ENCODE measurements at regions not wholly inside any gene's neighbourhood (a gene's known extent, or its start where the extent isn't known, plus 50 kb on each side); places are given as distances from the start of the nearest gene placed in this dataset.
"Not testable (repeated sequence)": the region's sequence is repeated elsewhere in the genome, so short reads cannot be mapped to it uniquely, and the experiment has no call there.

DNA sequence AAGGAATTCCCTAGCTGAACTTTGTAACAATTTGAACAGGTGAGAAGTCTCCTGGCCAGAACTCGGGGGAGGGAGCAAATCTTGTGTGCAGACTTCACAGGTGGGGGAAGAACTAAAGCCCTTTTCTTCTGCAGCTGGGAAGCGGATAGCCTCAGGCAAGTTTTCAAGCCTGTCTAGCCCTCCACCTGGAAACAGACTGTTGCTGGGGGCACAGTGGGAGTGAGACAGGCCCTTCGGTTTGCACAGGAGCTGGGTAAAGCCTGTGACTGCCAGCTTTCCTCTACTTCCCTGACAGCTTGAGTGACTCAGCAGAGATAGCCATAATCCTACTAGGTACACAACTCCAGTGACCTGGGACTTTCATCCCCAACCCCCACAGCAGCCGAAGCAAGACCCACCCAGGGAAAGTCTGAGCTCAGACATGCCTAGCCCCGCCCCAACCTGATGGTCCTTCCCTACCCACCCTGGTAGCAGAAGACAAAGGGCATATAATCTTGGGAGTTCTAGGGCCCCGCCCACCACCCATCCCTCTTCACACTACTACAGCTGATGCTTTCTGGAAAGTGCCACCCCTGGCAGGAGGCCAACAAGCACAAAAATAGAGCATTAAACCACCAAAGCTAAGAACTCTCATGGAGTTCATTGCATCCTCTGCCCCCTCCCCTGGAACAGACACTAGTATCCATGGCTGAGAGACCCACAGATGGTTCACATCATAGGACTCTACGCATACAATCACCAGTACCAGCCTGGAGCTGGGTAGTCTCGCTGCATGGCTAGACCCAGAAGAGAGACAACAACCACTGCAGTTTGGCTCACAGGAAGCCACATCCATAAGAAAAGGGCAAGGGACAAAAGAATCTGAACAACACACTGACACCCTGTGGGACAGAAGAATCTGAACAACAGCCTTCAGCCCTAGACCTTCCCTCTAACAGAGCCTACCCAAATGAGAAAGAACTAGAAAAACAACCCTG is 479.0 kb downstream of the RAP2B start:
- Mint-ChIP-seq H3K36me3 (ENCODE audit: low read depth) (no peaks in the 10 kb centered on the region), H3K27ac (no peak overlapping the region), H3K4me1 (ENCODE audit: low read depth) (no peaks in the 10 kb centered on the region), H3K27me3 (ENCODE audit: insufficient read depth) (peaks cover 1% of the 10 kb centered on the region), H3K9me3 (peaks cover 8% of the 10 kb centered on the region), H3K4me3 (no peak overlapping the region)
- TF ChIP-seq, protein P1, sequence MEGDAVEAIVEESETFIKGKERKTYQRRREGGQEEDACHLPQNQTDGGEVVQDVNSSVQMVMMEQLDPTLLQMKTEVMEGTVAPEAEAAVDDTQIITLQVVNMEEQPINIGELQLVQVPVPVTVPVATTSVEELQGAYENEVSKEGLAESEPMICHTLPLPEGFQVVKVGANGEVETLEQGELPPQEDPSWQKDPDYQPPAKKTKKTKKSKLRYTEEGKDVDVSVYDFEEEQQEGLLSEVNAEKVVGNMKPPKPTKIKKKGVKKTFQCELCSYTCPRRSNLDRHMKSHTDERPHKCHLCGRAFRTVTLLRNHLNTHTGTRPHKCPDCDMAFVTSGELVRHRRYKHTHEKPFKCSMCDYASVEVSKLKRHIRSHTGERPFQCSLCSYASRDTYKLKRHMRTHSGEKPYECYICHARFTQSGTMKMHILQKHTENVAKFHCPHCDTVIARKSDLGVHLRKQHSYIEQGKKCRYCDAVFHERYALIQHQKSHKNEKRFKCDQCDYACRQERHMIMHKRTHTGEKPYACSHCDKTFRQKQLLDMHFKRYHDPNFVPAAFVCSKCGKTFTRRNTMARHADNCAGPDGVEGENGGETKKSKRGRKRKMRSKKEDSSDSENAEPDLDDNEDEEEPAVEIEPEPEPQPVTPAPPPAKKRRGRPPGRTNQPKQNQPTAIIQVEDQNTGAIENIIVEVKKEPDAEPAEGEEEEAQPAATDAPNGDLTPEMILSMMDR (IDR thresholded peaks at IDR 0.05) = no peak
- DNase-seq = no peak

DNA sequence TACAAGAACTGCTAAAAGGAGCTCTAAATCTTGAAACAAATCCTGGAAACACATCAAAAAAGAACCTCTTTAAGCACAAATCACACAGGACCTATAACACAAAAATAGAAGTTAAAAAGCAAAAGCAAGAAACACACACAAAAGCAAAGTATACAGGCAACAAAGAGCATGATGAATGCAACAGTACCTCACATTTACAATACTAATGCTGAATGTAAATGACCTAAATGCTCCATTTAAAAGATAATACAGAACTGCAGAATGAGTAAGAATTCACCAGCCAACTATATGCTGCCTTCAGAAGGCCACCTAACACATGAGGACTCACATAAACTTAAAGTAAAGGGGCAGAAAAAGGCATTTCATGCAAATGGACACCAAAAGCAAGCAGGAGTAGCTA is 478.6 kb upstream of the ARHGEF26 start:
- DNase-seq; H3K4me3 Mint-ChIP-seq; H3K27ac Mint-ChIP-seq; H3K4me1 Mint-ChIP-seq (ENCODE audit: low read depth); H3K27me3 Mint-ChIP-seq (ENCODE audit: insufficient read depth); H3K9me3 Mint-ChIP-seq; H3K36me3 Mint-ChIP-seq (ENCODE audit: low read depth): not testable (repeated sequence)

DNA sequence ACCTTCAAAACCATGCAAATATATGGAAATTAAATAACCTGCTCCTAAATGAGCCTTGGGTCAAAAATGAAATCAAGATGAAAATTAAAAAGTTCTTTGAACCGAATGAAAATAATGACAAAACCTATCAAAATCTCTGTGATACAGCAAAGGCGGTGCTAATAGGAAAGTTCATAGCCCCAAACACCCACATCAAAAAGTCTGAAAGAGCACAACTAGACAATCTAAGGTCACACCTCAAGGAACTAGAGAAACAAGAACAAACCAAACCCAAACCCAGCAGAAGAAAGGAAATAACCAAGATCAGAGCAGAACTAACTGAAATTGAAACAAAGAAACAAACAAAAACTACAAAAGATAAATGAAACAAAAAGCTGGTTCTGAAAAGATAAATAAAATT is 477.7 kb upstream of the ARHGEF26 start:
- not testable (repeated sequence) for H3K4me3 Mint-ChIP-seq, H3K9me3 Mint-ChIP-seq

DNA sequence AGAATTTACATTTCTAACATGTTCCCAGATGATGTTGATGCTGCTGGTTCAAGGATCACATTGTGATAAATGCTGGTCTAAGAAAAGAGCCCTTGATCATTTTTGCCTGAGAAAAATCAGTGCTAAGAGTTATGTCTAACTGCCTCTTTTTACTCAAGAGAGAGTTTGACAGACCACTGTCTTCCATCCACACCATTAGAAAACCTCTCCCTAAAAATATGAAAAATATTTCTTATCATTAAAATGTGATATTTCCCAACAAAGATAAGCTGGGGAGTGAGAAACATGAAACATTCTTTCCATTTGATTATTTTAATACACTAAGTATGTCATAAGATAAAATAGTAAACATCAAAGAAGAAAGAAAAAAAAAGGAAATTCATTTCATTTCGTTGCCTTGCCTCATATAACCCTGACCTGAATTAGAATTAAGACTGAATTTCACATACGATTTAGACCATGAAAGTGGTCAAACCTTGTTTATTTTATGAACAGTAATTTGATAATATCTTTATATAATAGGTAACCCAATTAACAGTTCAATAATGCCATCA is 471.8 kb upstream of the ARHGEF26 start:
- Mint-ChIP-seq H3K27ac (no peak overlapping the region), H3K4me3 (no peak overlapping the region), H3K27me3 (ENCODE audit: insufficient read depth) (no peaks in the 10 kb centered on the region; the same call in 1 of the 2 replicates), H3K9me3 (peaks cover 4% of the 10 kb centered on the region), H3K36me3 (ENCODE audit: low read depth) (no peaks in the 10 kb centered on the region), H3K4me1 (ENCODE audit: low read depth) (no peaks in the 10 kb centered on the region)
- DNase-seq = no peak
- TF ChIP-seq, protein P1 (IDR thresholded peaks at IDR 0.05) = no peak

More for the DNA sequence above, 477.7 kb upstream of the ARHGEF26 start:
- H3K36me3 Mint-ChIP-seq (ENCODE audit: low read depth); H3K4me1 Mint-ChIP-seq (ENCODE audit: low read depth); H3K27ac Mint-ChIP-seq; DNase-seq; H3K27me3 Mint-ChIP-seq (ENCODE audit: insufficient read depth): not testable (repeated sequence)

DNA sequence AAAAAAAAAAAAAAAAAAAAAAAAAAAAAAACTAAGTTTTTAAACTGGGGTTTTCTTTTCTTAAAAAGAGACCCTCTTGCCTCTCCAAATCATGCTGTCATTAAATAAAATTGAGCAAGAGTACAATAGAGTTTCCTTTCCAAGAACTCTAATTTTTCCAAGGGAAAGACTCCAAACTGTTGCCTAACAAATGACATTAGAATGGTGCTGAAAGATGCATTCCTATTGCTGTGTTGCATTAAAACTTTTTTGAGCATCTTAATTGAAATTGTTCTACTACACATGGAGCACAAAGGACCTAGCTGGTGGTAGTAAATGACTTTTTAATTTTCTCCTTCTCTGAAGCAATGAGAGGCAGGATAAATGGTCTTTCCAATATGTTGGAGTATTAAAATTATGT is 469.1 kb upstream of the ARHGEF26 start:
- Mint-ChIP-seq H3K4me3 (no peak overlapping the region), H3K27ac (no peak overlapping the region), H3K27me3 (ENCODE audit: insufficient read depth) (no peaks in the 10 kb centered on the region; the same call in 1 of the 2 replicates), H3K4me1 (ENCODE audit: low read depth) (no peaks in the 10 kb centered on the region), H3K9me3 (peaks cover 6% of the 10 kb centered on the region; the same call in 1 of the 2 replicates), H3K36me3 (ENCODE audit: low read depth) (no peaks in the 10 kb centered on the region)
- DNase-seq = no peak
- TF ChIP-seq, protein P1 (IDR thresholded peaks at IDR 0.05) = no peak

DNA sequence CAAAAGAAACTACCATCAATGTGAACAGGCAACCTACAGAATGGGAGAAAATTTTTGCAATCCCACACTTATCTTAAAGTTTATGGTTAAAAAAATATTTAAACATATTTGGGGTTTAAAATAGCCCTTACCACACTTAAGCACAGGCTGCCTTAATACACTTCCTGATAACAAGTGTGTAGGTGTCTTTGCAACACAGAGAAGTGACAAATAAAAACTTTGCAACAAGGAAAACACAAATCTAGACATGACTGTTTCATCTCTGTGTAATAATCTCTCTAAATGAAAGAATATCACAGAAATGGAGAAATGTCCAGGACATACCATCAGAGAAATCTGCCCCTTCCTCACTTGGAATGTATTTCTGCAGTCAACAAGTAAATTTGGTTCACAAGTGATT is 464.1 kb upstream of the ARHGEF26 start:
- no peaks in the 10 kb centered on the region for H3K36me3 Mint-ChIP-seq (ENCODE audit: low read depth)
- no peak overlapping the region for H3K27ac Mint-ChIP-seq
- no peak overlapping the region for H3K4me3 Mint-ChIP-seq
- H3K9me3 Mint-ChIP-seq = peaks cover 6% of the 10 kb centered on the region; the same call in 1 of the 2 replicates
- TF ChIP-seq, protein P1 (IDR thresholded peaks at IDR 0.05) = no peak
- no peak for DNase-seq
- no peaks in the 10 kb centered on the region for H3K4me1 Mint-ChIP-seq (ENCODE audit: low read depth)
- no peaks in the 10 kb centered on the region for H3K27me3 Mint-ChIP-seq (ENCODE audit: insufficient read depth)
